MCF 10A (cell line): ENCODE measurements at regions not wholly inside any gene's neighbourhood (a gene's known extent, or its start where the extent isn't known, plus 50 kb on each side); places are given as distances from the start of the nearest gene placed in this dataset.

Source experiments
- BruUV-seq: library from RNA; stranded (reverse); fragments of 400-500 nt; replicated peaks from 2 replicates; lab custom pipeline; 2021; lab: Mats Ljungman, UMichigan
- CTCF ChIA-PET: fragments of 300-600 bp; sonication (Branson Sonifier 250); formaldehyde crosslinking; extraction: SDS; loops from one replicate; lab custom pipeline; 2021; ENCODE audit warnings: antibody characterized with exemption, inconsistent platforms; lab: Yijun Ruan, JAX
- POLR2A ChIA-PET: fragments of 300-600, 350-650 bp; sonication (Branson Sonifier 250); formaldehyde crosslinking; extraction: SDS; loops from one replicate; lab custom pipeline; 2020; ENCODE audit warnings: antibody characterized with exemption, inconsistent platforms; lab: Yijun Ruan, JAX
- DNase-seq: peaks from one replicate; pipeline ENCODE4 v3.0.0-alpha.2; 2018; ENCODE audit not compliant: unreplicated experiment
- H3K27ac Mint-ChIP-seq: one replicate; pipeline ENCODE4 v1.8.0; 2022; ENCODE audit warnings: mild to moderate bottlenecking, low read depth, mixed read lengths; ENCODE audit not compliant: unreplicated experiment
- H3K27me3 Mint-ChIP-seq: one replicate; pipeline ENCODE4 v1.8.0; 2022; ENCODE audit warnings: mixed read lengths; ENCODE audit not compliant: insufficient read depth, unreplicated experiment
- H3K36me3 Mint-ChIP-seq: one replicate; pipeline ENCODE4 v1.8.0; 2022; ENCODE audit warnings: mild to moderate bottlenecking, moderate library complexity, mixed read lengths; ENCODE audit not compliant: insufficient read depth, unreplicated experiment
- H3K4me1 Mint-ChIP-seq: one replicate; pipeline ENCODE4 v1.8.0; 2022; ENCODE audit warnings: mixed read lengths; ENCODE audit not compliant: insufficient read depth, unreplicated experiment
- H3K4me3 Mint-ChIP-seq: one replicate; pipeline ENCODE4 v1.8.0; 2022; ENCODE audit warnings: mild to moderate bottlenecking, moderate library complexity, mixed read lengths; ENCODE audit not compliant: unreplicated experiment
- H3K9me3 Mint-ChIP-seq: one replicate; pipeline ENCODE4 v1.8.0; 2022; ENCODE audit warnings: mixed read lengths; ENCODE audit not compliant: unreplicated experiment
- intact Hi-C: fragments of 100-400 bp; cut with micrococcal nuclease; formaldehyde crosslinking; loops from 2 replicates; pipeline ENCODE4 v1.14.1; 2022
- TF ChIP-seq, protein P1 (sequence below): fragments of 200-600 bp; IDR thresholded peaks from one replicate; pipeline ENCODE4 v1.8.0; 2022; ENCODE audit warnings: antibody characterized with exemption, mild to moderate bottlenecking; ENCODE audit not compliant: unreplicated experiment

GRCh38 chr10:29171717-29172116 is 117.2 kb upstream of the LYZL1 start:
- intact Hi-C loops: no loop called here
- H3K27me3 Mint-ChIP-seq: no peaks in the 10 kb centered on the region
- no peaks in the 10 kb centered on the region for H3K36me3 Mint-ChIP-seq
- CTCF ChIA-PET: no interaction called here
- POLR2A ChIA-PET: no interaction called here
- H3K4me3 Mint-ChIP-seq: no peak overlapping the region
- TF ChIP-seq, protein P1, sequence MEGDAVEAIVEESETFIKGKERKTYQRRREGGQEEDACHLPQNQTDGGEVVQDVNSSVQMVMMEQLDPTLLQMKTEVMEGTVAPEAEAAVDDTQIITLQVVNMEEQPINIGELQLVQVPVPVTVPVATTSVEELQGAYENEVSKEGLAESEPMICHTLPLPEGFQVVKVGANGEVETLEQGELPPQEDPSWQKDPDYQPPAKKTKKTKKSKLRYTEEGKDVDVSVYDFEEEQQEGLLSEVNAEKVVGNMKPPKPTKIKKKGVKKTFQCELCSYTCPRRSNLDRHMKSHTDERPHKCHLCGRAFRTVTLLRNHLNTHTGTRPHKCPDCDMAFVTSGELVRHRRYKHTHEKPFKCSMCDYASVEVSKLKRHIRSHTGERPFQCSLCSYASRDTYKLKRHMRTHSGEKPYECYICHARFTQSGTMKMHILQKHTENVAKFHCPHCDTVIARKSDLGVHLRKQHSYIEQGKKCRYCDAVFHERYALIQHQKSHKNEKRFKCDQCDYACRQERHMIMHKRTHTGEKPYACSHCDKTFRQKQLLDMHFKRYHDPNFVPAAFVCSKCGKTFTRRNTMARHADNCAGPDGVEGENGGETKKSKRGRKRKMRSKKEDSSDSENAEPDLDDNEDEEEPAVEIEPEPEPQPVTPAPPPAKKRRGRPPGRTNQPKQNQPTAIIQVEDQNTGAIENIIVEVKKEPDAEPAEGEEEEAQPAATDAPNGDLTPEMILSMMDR: no peak
- H3K9me3 Mint-ChIP-seq: peaks cover 19% of the 10 kb centered on the region
- no peaks in the 10 kb centered on the region for H3K4me1 Mint-ChIP-seq
- DNase-seq: no peak
- BruUV-seq: no TSS peak
- no peak overlapping the region for H3K27ac Mint-ChIP-seq

DNA sequence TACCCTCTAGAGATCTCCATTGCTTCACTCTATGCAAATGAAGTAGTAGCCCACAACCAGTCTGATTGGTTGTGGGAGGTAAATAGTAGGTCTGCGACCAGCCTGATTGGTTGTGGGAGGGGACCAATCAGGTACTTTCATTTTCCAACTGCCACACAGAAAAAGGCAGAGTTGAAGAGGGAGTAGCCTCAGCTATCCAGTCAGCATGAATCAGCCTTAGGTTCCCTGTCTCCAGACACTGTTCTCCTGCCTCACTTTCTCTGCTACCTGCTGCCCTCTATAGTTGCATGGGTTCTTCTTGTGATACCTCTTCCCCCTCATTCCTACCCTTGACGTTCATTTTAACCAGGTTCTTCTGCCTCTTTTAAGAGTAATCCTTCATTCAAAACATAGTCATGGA is 114.5 kb upstream of the LYZL1 start:
- ChIA-PET POLR2A (no interaction called here), CTCF (no interaction called here)
- H3K27ac Mint-ChIP-seq: no peak overlapping the region
- H3K4me3 Mint-ChIP-seq: no peak overlapping the region
- peaks cover 16% of the 10 kb centered on the region for H3K27me3 Mint-ChIP-seq
- no peaks in the 10 kb centered on the region for H3K4me1 Mint-ChIP-seq
- TF ChIP-seq, protein P1: no peak
- no TSS peak for BruUV-seq
- intact Hi-C loops: no loop called here
- DNase-seq: no peak
- no peaks in the 10 kb centered on the region for H3K36me3 Mint-ChIP-seq
- H3K9me3 Mint-ChIP-seq: peaks cover 13% of the 10 kb centered on the region

DNA sequence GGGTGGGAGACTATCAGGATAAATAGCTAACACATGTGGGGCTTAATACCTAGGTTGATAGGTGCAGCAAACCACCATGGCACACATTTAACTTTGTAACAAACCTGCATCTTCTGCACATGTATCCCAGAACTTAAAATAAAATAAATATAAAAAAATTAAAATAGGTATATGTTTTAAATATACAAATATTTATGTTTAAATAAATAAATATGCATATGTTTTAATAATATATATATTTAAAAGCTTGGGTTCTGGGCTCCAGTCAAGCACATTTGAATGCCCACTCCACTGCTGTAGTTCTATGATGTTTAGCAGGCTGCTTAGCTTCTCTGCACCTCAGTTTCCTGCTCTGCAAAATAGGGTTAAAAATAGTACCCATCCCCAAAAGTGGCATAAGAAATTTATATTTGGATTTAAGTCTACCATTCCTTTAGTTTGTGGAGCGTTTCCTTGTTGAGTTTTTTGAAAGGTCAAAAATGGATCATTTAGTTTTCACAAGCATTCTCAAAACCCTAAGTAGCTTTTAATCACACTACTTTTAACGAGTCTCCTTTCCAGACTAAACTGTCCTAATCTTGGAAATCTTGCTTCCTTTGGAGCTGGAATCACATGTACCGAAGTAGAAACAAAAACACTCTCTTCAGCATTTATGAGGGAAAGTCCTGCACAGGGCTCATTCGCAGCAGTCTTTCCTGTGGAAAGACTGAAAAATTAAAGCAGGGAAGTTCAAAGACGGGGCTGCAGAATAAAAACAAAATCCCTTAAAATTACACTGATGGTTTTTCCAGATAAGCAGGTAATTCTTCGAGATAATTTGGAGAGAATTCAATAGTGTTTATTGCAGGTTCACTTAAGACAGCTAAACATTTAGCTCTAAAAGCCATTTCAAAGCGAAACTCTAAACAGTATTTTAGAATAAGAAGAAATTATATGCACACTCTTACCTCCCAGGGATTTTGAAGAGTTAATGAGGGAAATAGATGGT is 111.7 kb upstream of the LYZL1 start:
- POLR2A ChIA-PET: no interaction called here
- no peaks in the 10 kb centered on the region for H3K4me1 Mint-ChIP-seq
- no peak overlapping the region for H3K4me3 Mint-ChIP-seq
- H3K27me3 Mint-ChIP-seq: peaks cover 37% of the 10 kb centered on the region
- H3K9me3 Mint-ChIP-seq: no peaks in the 10 kb centered on the region
- no TSS peak for BruUV-seq
- intact Hi-C loops: no loop called here
- CTCF ChIA-PET: interaction anchor here (0.6 kb wide), 1 partner anchor 57 kb away, joined by 5 read pairs; no protein-coding TSS in a partner anchor
- no peaks in the 10 kb centered on the region for H3K36me3 Mint-ChIP-seq
- no peak overlapping the region for H3K27ac Mint-ChIP-seq
- DNase-seq: no peak
- TF ChIP-seq, protein P1: no peak

DNA sequence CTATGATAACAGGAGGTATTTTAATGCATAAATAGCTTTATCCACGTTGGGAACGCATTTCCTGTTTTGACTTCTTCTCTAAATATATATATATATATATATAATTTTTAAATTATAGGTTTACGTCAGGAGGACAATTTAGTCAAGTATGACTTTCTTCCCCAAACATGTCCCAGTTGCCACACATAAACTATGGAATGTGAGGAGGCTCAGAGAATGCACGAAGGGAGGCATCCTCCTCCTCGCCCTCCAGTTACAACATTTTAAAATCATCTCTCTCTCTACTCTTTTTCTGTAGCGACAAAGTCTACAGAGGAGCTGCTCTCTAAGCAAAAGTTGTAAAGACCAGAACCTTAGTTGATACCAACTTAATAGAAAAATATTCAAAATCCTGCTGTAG is 106.9 kb upstream of the LYZL1 start:
- no peaks in the 10 kb centered on the region for H3K4me1 Mint-ChIP-seq
- DNase-seq: no peak
- intact Hi-C loops: no loop called here
- peaks cover 60% of the 10 kb centered on the region for H3K27me3 Mint-ChIP-seq
- H3K36me3 Mint-ChIP-seq: no peaks in the 10 kb centered on the region
- no TSS peak for BruUV-seq
- H3K9me3 Mint-ChIP-seq: no peaks in the 10 kb centered on the region
- TF ChIP-seq, protein P1: no peak
- POLR2A ChIA-PET: no interaction called here
- no peak overlapping the region for H3K4me3 Mint-ChIP-seq
- CTCF ChIA-PET: interaction anchor here (0.8 kb wide), 1 partner anchor 316 kb away, joined by 4 read pairs; no protein-coding TSS in a partner anchor
- no peak overlapping the region for H3K27ac Mint-ChIP-seq
